Pancreas (tissue), 10 donors: ENCODE measurements at regions not wholly inside any gene's neighbourhood (a gene's known extent, or its start where the extent isn't known, plus 50 kb on each side); places are given as distances from the start of the nearest gene placed in this dataset.
A peak's percentile ranks its signal among the peaks of the same experiment; 100 is the strongest.

Source experiments
- ATAC-seq, 4 donors: fragments of 200-7000 bp; cut with Tn5 transposase; one replicate each; pipeline versions ENCODE4 v1.8.0 to v1.9.1; 2020; ENCODE audit warnings: mild to moderate bottlenecking in 4 of 4, moderate library complexity in 4 of 4
- DNase-seq, 6 donors: peaks; one replicate each; pipeline ENCODE4 v3.0.0-alpha.2; 2020
- FAIRE-seq: peaks from 2 replicates; lab custom pipeline; 2012; peaks lifted over from hg19 to GRCh38; lab: Jason Lieb, UNC
- H3K27ac ChIP-seq, 4 donors: fragments of 200-600 bp; sonication (generic); 1 replicate in 3 of 4; 2 replicates in 1 of 4; pipeline versions ENCODE4 v1.5.0 to v1.8.0; 2020
- H3K27me3 ChIP-seq, 4 donors: fragments of 200-600 bp; one replicate each; pipeline ENCODE4 v1.8.0; 2021
- H3K36me3 ChIP-seq, 3 donors: fragments of 200-600 bp; sonication (generic) in 1 of 3; one replicate each; pipeline versions ENCODE4 v1.5.0 to v1.8.0; 2020 to 2021
- H3K4me1 ChIP-seq, 3 donors: fragments of 200-600 bp; one replicate each; pipeline ENCODE4 v1.8.0; 2021
- H3K4me3 ChIP-seq, 4 donors: fragments of 200-600 bp; sonication (generic) in 2 of 4; one replicate each; pipeline versions ENCODE4 v1.5.0 to v1.8.0; 2020 to 2021
- H3K9me3 ChIP-seq, 4 donors: fragments of 200-600 bp; one replicate each; pipeline ENCODE4 v1.8.0; 2021
- WGBS, 2 donors: extraction: QIAGEN DNeasy Blood & Tissue Kit; methylation state at CpG; one replicate each; pipeline ENCODE4 v1.1.7; 2013; 5-methylcytosine and 5-hydroxymethylcytosine counted together
- intact Hi-C, 3 donors: fragments of 100-400 bp; cut with DNase I; formaldehyde crosslinking; loops; one replicate each; pipeline versions ENCODE4 v1.11.1 to v1.14.2; 2022
- TF ChIP-seq, protein P1 (sequence below), 4 donors: fragments of 200-600 bp; sonication (generic) in 3 of 4; IDR thresholded peaks; one replicate each; pipeline versions ENCODE4 v1.5.0 to v1.8.0; 2021; ENCODE audit warnings: antibody characterized with exemption in 4 of 4
- donor health status: healthy with polysubstance abuse.
- donor health status: DM: no; HTN: no; CAD: no; lungs with moderate emphysema.
- donor health status: DM: no; HTN: no; CAD: no.
- donor health status: control.
- donor health status: control.
- donor health status: Bipolar disorder and iron deficiency.
- donor health status: DM: yes; HTN: yes; CAD: no.
- donor health status: DM: no; HTN: no; CAD: no.
- donor health status: DM: no; HTN: no; CAD: no.
- donor health status: DM: yes; HTN: yes; CAD: no.

DNA sequence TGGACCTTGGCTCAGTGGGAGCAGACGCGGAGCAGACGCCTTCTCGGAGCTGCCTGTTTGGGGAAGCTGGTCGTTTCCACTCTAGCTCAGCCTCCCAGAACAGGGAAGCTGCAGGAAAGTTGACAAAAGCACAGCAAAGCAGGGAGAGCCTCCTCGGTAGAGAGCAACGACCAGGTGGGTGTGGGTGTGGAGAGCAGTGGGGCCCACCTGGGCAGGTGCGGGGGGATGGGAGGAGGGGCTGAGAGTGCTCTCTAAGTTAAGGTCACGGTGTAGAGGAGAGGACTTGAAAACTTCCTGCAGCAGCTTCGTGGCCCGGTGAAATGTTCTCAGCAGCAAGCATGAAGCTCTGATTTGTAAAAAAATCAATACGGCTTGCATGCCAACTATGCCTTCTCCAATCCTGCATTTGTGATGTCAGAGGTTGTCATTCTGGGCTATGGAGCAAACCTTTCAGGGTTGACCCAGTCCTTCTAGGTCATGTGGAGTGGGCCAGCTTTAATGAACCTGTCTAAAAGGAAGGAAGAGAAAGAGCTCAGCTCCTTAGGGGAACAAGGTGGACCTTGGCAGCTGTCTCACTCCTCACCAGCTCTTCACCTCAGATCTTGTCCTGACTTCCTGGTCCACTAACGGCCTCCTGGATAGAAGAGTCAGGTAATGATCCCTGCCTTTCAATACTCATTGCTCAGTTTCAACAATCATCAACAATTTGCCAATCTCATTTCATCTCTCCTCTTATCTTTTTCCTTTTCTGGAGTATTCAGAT lies 85.8 kb upstream of the UBL3 start:
- no peak overlapping the region for H3K4me3 ChIP-seq
- DNase-seq (peak in 1 of 6 donors; percentile 28), FAIRE-seq (no peak), ATAC-seq (peak; percentile 43 to 75 (median 68))
- H3K27me3 ChIP-seq, result no peaks in the 10 kb centered on the region
- 11 to 12% methylated on average over 13 of the region's 13 CpGs for WGBS, 2 donors
- H3K27ac ChIP-seq, result no peak overlapping the region
- TF ChIP-seq, protein P1, sequence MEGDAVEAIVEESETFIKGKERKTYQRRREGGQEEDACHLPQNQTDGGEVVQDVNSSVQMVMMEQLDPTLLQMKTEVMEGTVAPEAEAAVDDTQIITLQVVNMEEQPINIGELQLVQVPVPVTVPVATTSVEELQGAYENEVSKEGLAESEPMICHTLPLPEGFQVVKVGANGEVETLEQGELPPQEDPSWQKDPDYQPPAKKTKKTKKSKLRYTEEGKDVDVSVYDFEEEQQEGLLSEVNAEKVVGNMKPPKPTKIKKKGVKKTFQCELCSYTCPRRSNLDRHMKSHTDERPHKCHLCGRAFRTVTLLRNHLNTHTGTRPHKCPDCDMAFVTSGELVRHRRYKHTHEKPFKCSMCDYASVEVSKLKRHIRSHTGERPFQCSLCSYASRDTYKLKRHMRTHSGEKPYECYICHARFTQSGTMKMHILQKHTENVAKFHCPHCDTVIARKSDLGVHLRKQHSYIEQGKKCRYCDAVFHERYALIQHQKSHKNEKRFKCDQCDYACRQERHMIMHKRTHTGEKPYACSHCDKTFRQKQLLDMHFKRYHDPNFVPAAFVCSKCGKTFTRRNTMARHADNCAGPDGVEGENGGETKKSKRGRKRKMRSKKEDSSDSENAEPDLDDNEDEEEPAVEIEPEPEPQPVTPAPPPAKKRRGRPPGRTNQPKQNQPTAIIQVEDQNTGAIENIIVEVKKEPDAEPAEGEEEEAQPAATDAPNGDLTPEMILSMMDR (IDR thresholded peaks at IDR 0.05), result no peak
- H3K9me3 ChIP-seq, result no peaks in the 10 kb centered on the region
- H3K4me1 ChIP-seq, result peaks cover 0 to 7% (median 0%) of the 10 kb centered on the region in 3 donors
- H3K36me3 ChIP-seq, result no peaks in the 10 kb centered on the region
- intact Hi-C loops, result no loop called here

DNA sequence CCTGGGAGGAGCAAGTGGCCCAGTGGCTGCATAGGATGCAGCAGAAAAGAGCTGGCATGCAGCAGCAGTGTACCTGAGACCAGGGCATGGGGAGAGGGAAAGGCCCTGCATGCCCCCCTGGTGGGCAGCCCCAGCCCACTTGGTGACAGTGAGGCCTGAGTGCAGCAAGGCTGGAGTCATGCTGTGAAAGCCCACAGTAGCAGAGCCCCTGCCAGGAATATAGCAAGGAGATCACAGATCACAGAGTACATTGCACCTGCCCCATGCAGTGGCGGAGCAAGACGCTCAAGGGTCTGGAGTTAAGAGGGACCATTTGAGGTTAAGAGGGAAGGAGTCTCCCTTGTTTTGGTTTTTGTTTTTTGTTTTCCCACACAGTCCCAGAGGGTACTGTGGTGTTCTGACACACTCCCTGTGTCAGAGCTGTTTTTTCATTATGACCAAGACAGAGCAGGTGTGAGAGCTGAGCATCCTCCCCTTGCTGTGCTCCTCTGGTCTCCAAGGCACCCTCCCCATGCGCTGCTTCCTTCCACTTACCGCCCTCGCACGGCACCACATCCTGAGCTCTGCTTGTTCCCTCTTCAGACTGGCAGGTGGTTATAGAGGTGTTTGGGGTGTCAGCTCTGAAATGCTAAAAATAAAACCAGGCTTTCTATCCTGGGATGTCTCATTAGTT lies 85.0 kb upstream of the UBL3 start:
- Histone ChIP-seq H3K36me3 (no peaks in the 10 kb centered on the region), H3K27ac (no peak overlapping the region), H3K4me1 (peaks cover 0 to 7% (median 0%) of the 10 kb centered on the region in 3 donors), H3K4me3 (no peak overlapping the region), H3K9me3 (no peaks in the 10 kb centered on the region), H3K27me3 (no peaks in the 10 kb centered on the region)
- TF ChIP-seq, protein P1 (IDR thresholded peaks at IDR 0.05), result no peak
- 82 to 85% methylated on average over 6 of the region's 6 CpGs for WGBS, 2 donors
- FAIRE-seq (no peak), ATAC-seq (peak; percentile 21 to 73 (median 49)), DNase-seq (no peak)
- intact Hi-C loops, result no loop called here

DNA sequence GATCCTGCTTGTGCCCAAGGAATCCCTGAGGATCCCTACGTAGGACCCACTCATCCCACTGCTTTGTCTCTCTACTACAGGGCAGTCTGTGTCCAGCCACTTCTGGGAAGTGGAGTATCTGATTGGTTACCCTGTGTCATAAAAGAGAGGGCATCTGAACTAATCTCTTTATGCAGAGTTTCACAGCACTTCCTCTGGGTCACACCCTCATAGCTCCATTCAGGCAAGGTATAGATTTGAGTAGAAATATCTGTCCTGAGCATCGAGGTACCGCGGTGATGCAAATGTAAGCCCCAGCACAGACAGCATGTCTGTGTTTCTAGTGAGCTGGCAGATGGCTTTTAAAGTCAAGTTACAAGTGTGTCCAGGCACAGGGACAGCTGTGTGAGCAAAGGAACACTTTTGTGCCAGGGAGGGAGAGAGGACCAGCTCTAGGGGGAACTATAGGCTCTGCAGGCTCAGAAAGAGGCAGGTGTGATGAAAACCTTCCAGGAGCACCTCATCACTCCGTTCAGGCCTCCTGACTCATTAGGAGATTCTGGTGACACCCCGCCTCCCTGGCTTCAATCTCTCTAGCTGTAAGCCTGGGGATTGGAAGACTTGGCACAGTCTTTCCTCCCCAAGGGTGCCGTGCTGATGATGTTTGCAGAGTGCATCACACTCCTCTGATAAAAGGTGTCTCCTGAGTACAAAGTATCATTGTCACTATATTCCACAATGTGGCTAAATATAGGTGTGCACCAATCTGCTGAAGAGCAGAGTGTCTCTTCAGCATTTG lies 84.3 kb upstream of the UBL3 start:
- FAIRE-seq, result no peak
- no peaks in the 10 kb centered on the region for H3K36me3 ChIP-seq
- no peak overlapping the region for H3K27ac ChIP-seq
- TF ChIP-seq, protein P1 (IDR thresholded peaks at IDR 0.05), result no peak
- peak in 2 of 4 donors; percentile 31 to 42 for ATAC-seq
- no peaks in the 10 kb centered on the region for H3K9me3 ChIP-seq
- H3K4me1 ChIP-seq, result peaks cover 0 to 7% (median 0%) of the 10 kb centered on the region in 3 donors
- intact Hi-C loops, result no loop called here
- no peak for DNase-seq
- no peak overlapping the region for H3K4me3 ChIP-seq
- WGBS, 2 donors, result 85 to 89% methylated on average over 7 of the region's 7 CpGs
- no peaks in the 10 kb centered on the region for H3K27me3 ChIP-seq

DNA sequence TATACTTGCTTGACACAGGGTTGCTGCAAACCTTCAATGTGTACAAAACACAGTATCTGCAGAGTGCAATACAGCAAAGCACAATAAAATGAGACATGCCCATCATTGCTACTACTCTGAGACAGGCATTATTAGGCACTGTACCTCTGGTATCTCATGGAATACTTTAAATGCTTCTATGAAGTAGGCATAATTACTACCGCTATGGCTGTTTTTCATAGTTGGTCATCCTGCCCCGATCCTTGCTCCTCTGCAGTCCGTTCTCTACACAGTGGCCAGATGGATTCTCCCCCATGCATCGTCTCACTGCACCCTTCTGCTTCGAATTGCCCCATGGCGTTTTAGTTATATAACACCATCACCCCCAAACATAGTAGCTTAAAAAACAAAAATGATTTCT lies 83.0 kb upstream of the UBL3 start:
- WGBS, 2 donors, result 86 to 97% methylated on average over 6 of the region's 6 CpGs
- DNase-seq (no peak), ATAC-seq (no peak), FAIRE-seq (no peak)
- Histone ChIP-seq H3K36me3 (no peaks in the 10 kb centered on the region), H3K4me3 (no peak overlapping the region), H3K4me1 (peaks cover 0 to 7% (median 0%) of the 10 kb centered on the region in 3 donors), H3K9me3 (no peaks in the 10 kb centered on the region), H3K27ac (no peak overlapping the region), H3K27me3 (no peaks in the 10 kb centered on the region)
- intact Hi-C loops, result no loop called here
- TF ChIP-seq, protein P1 (IDR thresholded peaks at IDR 0.05), result no peak
